Forelimb muscle (tissue), 1 donor: ENCODE measurements at regions not wholly inside any gene's neighbourhood (a gene's known extent, or its start where the extent isn't known, plus 50 kb on each side); places are given as distances from the start of the nearest gene placed in this dataset.

Experiments used
- DNase-seq: peaks from one replicate; pipeline ENCODE4 v3.0.0-alpha.2; 2013; ENCODE audit warnings: low read depth

- no peak for DNase-seq
Measured at GRCh38 chr2:16615687-16616615, 49.7 kb downstream of the CYRIA start.

GRCh38 chr2:16615246-16615645, 50.4 kb downstream of the CYRIA start:
- no peak for DNase-seq

GRCh38 chr2:16614314-16614860, 51.2 kb downstream of the CYRIA start:
- DNase-seq, result no peak

GRCh38 chr2:16613539-16614011, 52.1 kb downstream of the CYRIA start:
- no peak for DNase-seq

- DNase-seq, result no peak
Measured at GRCh38 chr2:16612490-16612889, 53.1 kb downstream of the CYRIA start.

GRCh38 chr2:16609786-16610185, 55.8 kb downstream of the CYRIA start:
- no peak for DNase-seq

GRCh38 chr2:16608661-16609643, 56.7 kb downstream of the CYRIA start:
- no peak for DNase-seq

GRCh38 chr2:16607301-16607700, 58.3 kb downstream of the CYRIA start:
- DNase-seq, result no peak

- DNase-seq, result no peak
Measured at GRCh38 chr2:16604236-16604635, 61.4 kb downstream of the CYRIA start.

- no peak for DNase-seq
Measured at GRCh38 chr2:16591370-16591933, 74.2 kb downstream of the CYRIA start.

GRCh38 chr2:16589465-16589864, 76.2 kb downstream of the CYRIA start:
- no peak for DNase-seq

- DNase-seq, result no peak
Measured at GRCh38 chr2:16588565-16588964, 77.1 kb downstream of the CYRIA start.

GRCh38 chr2:16587601-16588000, 78.0 kb downstream of the CYRIA start:
- no peak for DNase-seq

- DNase-seq, result no peak
Measured at GRCh38 chr2:16584824-16585540, 80.7 kb downstream of the CYRIA start.

- DNase-seq, result no peak
Measured at GRCh38 chr2:16584084-16584483, 81.5 kb downstream of the CYRIA start.

GRCh38 chr2:16581241-16581640, 84.4 kb downstream of the CYRIA start:
- no peak for DNase-seq

GRCh38 chr2:16578081-16578480, 87.6 kb downstream of the CYRIA start:
- DNase-seq, result no peak

- no peak for DNase-seq
Measured at GRCh38 chr2:16570516-16570915, 95.1 kb downstream of the CYRIA start.

- no peak for DNase-seq
Measured at GRCh38 chr2:16568998-16569784, 96.4 kb downstream of the CYRIA start.

GRCh38 chr2:16566701-16567100, 98.9 kb downstream of the CYRIA start:
- DNase-seq, result no peak
